Activated CD4-positive, alpha-beta T cell treated with anti-CD3 and anti-CD28 coated beads, Interleukin-2, amount 50 U/mL, for 16 hours (primary cell): ENCODE measurements at regions not wholly inside any gene's neighbourhood (a gene's known extent, or its start where the extent isn't known, plus 50 kb on each side); places are given as distances from the start of the nearest gene placed in this dataset.

Source experiments
- DNase-seq: peaks from one replicate; pipeline ENCODE4 v3.0.0-alpha.2; 2020

DNA sequence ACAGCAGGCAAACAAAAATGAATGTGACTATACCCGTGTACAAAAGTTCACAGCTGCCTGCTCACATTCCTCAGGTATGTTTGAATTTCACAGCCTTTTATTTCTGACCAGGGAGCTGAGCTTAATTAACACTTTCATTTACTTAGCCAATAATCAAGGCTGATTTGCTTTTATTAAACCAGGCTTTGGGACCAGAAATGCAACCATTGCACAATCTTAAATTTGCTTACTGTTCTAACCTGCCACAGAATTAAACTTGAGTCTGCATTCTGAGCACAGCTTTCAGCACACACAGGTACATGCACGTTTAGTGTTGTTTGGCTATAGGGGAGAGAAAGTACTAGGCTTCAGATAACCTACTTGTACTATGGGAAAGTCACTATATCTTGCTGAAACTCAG, 372.4 kb upstream of the ATP5MC3 start:
- DNase-seq = no peak

DNA sequence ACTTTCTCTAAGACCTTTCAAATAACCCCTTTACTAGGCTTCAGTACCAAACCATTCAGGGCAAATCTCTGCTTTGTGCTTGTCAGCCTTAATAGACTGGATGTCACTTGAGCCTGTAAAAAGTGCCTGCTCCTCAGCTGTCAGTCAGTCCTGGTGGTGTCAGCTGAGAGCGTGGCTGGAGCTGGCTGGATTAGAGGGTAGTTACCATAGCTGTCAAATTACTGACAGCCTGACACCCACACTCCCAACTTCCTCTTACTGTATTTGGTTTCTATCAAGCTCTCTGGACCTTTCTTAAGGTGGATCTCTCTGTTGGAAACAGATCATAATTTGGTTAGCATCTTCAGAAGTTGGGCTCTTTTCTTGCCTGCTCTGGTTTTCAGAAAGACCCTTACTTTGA, 371.4 kb upstream of the ATP5MC3 start:
- no peak for DNase-seq

DNA sequence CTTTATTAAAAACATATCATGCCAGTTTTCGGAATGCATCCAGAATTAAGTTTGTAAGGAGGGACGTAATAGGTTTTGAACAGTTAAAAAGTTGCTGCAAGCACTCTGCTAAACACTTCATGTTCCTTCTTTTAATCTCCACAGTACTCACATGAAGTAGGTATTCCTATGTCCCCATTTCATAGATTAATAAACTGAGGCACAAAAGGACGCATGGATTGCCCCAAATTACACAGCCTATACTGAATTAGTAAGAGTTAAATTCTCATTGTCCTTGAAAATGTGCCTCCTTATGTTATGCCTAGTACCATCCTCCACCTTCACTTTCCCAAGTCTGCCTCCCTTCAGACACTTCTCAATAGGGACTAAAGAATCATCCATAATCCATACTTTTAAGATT, 358.9 kb upstream of the ATP5MC3 start:
- DNase-seq = no peak

DNA sequence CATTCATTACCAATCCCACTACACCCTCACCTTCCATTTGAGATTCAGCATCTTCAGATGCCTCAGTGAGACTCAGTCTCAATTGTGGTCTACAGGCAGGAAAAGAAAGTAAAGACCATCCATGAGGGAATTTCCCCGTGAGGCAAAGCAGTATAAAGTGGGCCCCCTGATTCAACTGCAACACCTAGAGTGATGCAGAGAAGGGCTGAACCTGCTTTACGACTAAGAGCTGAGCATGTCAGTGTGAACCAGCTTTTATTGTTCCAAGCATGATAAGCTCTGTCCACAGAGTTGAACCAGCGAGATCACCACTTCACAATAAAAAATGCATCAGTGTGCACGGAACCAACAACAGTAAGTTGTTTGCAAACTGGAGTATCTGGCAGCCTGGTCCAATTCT, 357.6 kb upstream of the ATP5MC3 start:
- DNase-seq = no peak

DNA sequence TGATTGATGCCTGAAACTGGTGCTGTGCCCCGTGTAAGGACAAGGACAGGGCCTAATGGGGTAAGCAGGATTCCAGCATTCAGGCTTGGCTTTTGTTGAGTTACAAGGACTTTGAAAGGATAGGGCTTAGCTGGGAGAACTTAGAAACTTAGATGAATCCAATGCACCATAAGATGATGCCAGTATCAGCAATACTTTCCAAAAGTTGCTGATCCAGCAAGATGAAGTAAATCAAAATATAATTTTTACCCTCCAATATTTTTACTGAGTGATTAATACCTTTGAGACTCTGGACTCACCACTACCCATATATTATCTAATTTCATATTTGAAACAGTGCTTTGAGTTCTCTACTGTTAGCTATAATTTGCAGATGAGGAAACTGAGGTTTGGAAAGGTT, 354.5 kb upstream of the ATP5MC3 start:
- DNase-seq = no peak

DNA sequence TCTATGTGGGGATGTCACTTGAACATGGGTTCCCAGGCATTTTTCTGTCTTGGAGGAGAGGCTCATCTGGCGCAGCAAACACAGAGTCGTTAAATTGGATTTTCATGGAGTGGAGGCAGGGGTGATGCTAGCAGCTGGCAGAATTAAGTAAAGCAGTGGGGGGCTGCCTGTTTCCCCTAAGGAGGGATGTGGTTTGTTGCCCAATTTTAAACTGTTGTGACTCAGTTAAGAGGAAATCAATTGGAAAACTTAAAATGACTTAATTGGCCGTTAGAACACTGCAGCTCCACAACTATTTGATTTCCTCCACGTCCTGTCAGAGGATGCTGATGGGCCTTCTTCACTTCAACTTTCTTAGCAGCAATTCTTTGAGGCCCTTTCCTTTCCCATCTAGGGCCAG, 354.1 kb upstream of the ATP5MC3 start:
- DNase-seq = no peak

DNA sequence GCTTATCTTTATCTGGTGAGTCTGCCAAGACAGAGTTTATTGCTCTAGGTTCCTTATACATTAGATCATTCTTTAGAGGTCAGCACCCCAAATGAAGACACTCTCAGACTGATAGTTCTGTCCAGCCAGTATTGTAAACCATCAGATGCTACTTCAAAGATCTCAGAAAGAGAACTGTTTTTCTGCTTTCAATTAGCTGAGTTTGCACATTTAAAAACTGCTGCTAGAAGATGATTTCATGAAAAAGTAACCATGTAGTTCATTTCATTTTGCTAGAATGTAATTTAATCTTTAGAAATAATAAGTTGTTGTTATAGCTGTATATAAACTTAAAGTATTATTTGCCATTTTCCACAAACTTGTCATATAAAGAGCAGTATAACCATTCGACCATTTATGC, 344.5 kb upstream of the ATP5MC3 start:
- DNase-seq = no peak

DNA sequence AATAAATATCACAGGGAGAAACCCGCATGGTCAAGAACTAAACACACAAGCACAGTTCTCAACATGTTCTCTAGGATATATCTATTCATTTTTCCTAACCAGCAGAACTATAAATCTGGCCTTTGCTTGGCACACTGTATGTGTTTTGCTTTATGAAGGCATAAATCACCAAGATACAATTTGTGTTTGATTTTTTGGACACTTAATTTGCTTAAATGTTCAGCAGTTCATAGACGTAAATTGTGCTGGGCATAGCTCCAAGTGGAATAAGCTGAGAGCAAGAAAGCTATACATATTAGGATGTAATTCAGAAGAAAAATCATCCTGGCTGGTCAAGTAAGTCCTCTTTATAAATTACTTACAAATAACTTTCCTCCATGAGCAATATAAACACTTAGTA, 341.5 kb upstream of the ATP5MC3 start:
- DNase-seq = no peak

DNA sequence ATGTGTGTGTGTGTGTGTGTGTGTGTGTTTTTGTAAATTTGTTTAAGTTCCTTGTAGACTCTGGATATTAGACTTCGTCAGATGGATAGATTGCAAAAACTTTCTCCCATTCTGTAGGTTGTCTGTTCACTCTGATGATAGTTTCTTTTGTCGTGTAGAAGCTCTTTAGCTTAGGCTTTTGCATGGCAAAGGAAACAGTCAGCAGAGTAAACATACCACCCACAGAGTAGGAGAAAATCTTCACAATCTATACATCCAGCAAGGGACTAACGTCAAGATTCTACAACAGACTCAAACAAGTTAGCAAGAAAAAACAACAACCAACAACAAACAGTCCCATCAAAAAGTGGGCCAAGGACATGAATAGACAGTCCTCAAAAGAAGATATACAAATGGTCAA, 336.7 kb upstream of the ATP5MC3 start:
- no peak for DNase-seq

DNA sequence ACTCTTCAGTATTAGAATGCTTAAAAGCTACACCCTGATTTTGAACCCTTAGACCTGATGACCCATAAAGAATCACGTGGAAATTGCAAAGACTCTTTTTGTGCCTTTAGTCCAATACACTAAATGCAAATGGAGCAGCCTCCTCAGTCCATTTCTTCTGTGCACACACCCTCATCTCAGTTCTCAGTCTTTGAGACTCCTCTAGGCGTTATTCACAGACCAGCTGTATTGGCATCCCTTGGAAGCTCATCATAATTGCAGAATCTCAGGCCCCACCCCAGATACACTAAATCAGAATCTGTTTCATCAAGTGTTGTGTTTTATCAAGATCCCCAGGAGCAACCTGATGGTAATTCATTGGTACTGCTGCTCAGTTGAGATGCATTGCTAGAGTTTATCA, 335.0 kb upstream of the ATP5MC3 start:
- no peak for DNase-seq

DNA sequence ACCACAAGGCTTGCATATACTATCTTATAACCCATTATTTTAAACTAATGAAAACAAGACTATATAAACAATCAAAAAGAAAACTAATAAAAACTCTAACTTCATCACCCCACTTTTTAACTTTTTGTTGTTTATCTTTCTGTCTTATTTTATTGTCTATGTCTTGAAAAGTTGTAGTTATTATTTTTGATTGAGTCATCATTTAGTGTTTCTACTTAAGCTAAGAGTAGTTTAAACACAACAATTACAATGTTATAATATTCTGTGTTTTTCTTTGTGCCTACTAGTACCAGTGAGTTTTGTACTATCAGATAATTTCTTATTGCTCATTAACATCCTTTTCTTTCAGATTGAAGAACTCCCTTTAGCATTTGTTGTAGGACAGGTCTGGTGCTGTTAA, 318.7 kb upstream of the ATP5MC3 start:
- DNase-seq = no peak

DNA sequence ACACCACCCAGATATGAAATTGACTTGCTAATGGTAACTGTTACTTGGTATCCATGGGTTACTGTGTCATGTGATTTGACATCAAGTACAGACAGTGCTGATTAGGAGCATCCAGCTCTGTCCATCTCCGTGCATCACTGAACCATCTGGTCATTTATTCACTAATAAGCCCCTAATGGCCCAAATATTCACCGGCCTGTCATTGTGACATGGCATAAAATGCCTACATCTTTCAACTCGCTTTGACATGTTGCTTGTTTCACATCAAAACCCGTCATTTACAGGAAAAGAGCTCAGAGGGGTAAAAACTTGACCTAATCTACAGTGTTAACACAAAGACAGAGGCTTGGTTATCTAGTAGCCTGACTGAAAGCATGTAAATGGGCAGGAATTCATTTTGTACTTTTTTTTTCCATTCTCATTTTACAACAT, 308.9 kb upstream of the ATP5MC3 start:
- no peak for DNase-seq

DNA sequence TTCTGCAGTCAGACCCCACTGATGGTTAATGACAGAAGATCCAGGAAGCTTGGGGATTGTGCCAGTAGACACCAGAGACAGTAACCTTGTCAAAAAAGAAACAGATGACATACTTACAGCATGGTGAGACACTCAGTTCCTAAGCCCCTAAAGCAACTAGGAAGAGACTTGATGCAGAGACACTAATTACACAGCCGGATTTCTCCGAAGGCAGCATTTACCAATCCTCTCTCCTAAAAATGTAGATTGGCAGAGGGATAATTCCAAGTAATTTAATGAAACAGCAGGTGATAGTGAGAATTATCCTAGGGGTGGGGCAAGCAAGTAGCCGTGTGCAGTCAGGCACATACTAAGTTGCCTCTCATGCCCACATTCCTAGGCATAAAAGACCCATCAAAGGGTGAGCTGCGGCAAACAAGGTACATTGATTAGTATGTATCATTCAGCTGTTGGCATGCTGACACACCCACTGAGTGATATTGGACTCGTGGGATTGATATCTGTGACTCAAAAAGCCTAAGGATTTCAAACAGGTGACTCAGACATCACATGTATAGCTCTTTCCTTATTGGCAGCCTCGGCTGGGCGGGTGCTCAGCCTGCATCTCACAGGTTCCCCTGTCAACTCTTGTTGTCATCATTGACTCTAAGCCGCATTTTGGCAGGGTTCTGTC, 296.7 kb upstream of the ATP5MC3 start:
- no peak for DNase-seq

DNA sequence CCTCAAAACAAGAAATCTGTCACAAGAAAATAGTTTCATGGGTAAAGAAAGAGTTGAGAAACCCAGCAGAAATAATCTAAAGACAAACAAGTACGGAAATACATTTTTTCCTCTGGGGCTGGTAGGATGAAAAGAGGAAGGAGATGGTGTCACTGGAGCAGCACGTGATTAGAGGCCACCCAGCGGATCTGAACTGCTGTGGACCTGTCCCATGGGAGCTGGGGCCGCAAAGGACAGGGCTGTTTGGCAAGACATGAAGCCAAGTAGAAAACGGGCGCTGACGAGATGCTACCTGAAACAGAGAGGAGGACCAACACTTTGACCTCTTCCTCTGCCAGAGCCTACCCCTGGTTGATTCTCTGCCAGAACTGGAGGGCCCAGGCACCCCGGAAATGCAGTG, 295.4 kb upstream of the ATP5MC3 start:
- DNase-seq = no peak

DNA sequence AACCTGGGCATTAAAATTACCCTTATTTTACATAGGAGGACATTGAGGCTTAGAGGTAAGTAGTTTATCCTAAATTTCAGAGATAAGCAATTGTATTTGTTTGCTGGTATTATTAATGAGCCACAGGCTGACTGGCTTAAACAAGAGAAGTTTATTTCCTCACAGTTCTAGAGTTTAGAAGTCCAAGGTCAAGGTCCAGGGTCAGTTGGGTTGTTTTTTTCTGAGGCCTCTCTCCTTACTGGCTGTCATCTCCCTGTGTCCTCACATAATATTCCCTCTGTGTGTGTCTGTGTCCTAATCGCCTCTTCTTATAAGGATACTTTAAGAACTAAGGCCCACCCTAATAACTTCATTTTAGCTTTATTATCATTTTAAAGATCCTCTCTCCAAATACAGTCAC, 294.9 kb upstream of the ATP5MC3 start:
- no peak for DNase-seq

DNA sequence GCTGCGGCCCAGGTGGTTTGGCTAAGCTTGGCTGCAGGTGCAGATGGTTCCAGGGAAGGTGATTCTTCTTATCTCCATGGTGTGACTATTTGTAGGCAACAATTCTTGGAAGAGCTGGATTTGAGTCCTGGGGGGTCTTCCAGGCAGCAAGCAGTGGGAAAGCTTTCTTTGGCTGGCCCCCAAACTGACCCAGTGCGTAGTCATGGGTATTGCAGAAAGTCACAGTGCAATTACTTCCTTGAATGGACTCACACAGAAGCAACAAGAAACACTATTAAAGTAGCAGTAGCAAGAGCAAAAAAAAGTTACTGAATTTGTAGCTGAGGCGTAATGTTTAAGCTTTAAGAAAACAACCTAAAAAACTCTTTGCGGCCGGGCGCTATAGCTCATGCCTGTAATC, 293.6 kb upstream of the ATP5MC3 start:
- DNase-seq = no peak

DNA sequence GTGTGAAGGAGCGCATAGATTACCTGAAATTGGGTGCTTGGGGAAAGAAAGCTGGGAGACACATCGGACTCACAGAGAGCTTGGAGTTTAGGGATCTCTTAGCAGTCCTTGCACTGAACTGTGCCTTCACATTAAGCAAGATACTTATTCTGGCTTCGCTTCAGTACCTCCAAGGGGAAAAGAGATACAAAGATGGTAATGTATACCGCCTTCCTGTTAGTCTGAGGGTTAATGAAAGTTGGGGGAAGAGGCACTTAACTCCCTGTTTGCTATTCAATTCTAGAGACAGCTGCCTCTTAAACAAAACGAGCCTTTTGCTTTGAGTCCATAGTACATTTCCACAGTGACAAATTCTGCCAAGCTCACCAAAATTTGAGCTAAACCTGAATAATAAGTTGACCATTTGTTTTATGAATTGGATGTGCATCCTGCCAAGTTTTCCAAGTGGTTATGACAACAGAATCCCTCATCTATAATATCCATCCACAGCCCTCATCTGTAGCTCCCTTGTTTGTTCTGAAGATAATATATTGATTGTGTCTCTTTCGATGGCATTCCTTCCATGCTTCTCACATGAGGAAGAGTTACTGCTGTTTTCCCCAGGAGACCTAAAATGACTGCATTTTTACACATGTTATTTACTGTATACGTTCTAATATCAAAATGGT, 287.1 kb upstream of the ATP5MC3 start:
- DNase-seq = no peak

DNA sequence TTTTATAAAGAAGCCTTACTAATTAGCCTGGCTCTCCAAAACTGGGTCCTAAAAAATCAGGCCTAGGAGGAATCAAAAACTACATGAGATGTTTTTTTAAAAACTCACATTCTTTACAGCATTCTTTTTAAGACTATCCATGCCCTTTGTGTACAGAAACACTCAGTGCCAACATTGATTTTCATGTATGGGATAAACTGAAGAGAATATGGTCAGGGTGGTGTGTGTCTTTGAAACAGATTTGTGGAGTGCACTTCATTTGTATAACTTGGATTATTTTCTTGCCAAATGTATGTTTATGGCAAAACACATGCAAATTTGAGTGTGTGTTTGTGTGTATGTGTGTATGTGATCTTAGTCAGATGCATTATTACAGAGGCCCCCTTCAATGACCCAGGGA, 283.6 kb upstream of the ATP5MC3 start:
- DNase-seq = no peak

DNA sequence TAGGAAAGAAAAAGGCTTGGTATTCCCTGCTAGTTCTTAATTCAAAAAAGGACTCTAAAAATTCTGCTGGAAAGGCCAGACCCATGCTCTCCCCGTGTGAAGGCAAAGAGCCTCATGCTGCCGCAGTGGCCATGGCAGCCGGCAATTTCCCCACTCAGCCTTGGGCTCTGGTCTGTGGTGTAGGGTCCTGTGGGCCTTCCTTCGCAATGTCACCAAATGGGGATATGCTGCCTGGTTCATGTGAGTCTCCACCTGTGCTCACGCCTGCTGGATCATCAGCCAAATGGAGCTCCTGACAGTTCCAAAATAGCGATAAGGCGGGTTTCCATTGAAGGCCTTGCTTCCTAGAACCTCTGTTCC, 282.8 kb upstream of the ATP5MC3 start:
- no peak for DNase-seq

DNA sequence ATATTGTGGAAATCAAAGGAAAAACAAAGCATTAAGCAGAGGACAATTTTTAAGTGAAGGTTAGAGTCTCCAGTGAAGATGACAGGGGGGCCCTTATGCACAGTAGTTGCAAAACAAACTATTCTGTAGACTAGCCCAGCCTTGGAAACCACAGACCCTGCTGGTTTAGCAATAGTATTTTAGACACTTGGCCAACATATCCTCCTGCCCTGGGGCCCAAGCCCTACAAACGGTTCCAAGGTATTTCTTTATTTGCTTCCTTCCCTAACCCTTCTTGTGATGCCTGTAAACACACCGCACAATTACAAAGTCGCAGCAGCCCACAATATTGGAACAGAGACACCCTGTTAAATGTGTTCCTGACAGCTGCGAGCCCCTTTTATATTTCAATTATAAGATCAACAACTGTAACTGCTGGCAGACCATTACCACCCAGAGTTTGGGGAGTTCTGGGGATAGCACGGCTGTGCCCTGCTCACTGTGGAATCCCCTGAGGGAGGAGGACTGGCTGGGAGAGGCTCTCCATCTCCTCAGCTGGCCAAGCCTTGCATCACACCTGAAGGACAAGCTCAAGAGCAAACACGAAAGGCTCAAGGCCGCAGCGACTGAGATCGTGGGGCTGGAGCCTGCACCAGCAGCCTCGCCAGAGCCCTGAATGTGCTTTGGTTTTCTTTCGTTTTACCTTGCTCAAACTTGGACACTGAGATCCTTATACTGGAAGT, 282.2 kb upstream of the ATP5MC3 start:
- DNase-seq = no peak

DNA sequence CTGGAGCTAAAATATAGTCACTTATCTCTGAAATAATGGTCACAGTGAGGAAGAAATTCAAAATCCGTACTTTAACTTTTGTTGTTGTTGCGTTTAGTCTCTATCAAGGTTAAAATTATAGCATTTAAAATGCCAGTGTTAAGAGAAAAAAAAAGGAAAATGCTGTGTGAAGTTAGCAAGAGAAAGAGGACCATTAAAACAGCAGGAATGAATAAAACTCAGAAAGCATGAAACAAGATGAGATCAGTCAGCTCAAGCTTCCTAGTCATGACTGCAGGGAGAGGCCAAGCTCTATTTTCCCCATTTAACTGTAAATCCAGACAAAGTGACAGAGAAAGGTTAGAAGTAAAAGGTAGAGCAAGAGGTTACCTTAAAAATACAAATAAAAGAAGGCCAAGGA, 281.7 kb upstream of the ATP5MC3 start:
- no peak for DNase-seq

DNA sequence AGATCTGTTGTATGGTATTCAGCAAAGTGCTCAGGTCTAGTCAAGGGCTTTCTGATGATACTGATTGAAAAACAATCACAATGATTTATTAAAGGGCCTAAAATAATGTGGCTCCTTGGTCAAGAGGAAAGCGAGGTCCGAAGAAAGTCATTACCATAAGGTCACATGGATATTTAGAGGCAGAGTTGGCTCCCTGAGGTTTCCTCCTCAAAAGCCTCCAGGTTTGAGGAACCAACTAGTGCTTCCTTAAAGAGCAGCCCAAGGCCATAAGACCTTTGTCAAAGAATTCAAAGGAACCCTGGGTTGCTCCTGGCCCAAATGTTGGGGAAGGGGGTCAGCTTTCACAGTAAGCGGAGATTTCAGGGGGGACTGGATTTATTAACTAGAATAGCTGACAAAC, 280.7 kb upstream of the ATP5MC3 start:
- no peak for DNase-seq

DNA sequence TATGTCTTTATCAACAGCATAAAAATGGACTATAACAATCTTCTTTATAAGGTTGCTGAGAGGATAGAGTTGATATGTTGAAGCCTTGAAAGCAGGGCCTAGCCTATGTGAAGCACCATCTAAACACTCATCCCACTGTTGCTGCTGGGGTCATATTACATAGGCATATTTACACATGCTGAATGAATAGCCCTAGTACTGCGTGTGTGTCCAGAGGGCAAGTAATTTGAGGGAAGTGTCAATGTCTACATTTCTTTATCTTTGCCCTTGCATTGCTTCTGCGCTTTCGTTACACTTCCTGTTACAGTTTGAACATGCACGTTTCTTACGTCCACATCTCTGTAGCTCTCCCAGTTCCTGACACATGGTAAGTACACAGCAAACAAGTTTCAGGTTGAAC, 280.3 kb upstream of the ATP5MC3 start:
- no peak for DNase-seq

DNA sequence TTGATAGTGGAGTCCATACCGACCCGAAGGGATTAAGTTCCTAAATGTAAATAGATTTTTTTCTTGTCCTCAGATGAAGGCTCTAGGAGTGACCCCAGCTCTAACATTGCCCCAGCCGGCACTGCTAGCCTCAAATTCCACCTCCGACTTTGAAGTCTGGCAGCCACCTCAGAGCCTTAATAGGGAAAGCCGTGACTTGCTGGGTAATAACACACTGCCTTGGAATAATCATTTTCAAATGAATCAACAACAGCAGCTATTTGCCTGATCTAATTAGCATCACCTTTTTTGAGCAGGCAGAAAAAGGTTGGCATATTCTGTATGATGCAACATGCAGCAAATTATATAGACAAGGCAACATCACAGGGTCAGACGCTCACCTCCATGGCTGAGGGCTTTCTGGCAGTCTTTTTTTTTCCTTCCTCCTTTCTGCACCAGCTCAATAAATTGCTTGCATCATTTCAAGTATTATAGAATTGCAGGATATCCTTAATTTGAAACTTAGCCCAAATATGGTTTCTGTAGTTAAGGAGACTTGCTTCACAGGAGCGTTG, 276.5 kb upstream of the ATP5MC3 start:
- DNase-seq = no peak
